Neural cell (in vitro differentiated cells): ENCODE measurements at regions not wholly inside any gene's neighbourhood (a gene's known extent, or its start where the extent isn't known, plus 50 kb on each side); places are given as distances from the start of the nearest gene placed in this dataset.

Experiments
- EZH2 ChIP-seq: fragments of 200-600, 300-800 bp; shearing (Covaris generic), sonication (generic); IDR thresholded peaks from 2 replicates; pipeline ENCODE4 v1.6.1; 2014; ENCODE audit warnings: antibody characterized with exemption, low read length, borderline replicate concordance, mild to moderate bottlenecking; ENCODE audit not compliant: insufficient read depth, poor library complexity, severe bottlenecking
- MXI1 ChIP-seq: fragments of 450-650 bp; conservative IDR thresholded peaks from 2 replicates; pipeline ENCODE4 v1.6.1; 2014; ENCODE audit warnings: antibody characterized with exemption, mild to moderate bottlenecking; ENCODE audit not compliant: poor library complexity, severe bottlenecking
- POLR2AphosphoS5 ChIP-seq: IDR thresholded peaks from 2 replicates; pipeline ENCODE4 v1.6.1; 2012
- TAF1 ChIP-seq: IDR thresholded peaks from 2 replicates; pipeline ENCODE4 v1.6.1; 2012; ENCODE audit warnings: low read depth
- TF ChIP-seq, protein P1 (sequence below): fragments of 450-650 bp; IDR thresholded peaks from 2 replicates; pipeline ENCODE4 v1.5.1; 2014; ENCODE audit warnings: antibody characterized with exemption, mild to moderate bottlenecking, moderate library complexity; ENCODE audit not compliant: poor library complexity, severe bottlenecking
- TF ChIP-seq, protein P2 (sequence below): IDR thresholded peaks from 2 replicates; pipeline ENCODE4 v1.6.1; 2012; ENCODE audit warnings: borderline replicate concordance

DNA sequence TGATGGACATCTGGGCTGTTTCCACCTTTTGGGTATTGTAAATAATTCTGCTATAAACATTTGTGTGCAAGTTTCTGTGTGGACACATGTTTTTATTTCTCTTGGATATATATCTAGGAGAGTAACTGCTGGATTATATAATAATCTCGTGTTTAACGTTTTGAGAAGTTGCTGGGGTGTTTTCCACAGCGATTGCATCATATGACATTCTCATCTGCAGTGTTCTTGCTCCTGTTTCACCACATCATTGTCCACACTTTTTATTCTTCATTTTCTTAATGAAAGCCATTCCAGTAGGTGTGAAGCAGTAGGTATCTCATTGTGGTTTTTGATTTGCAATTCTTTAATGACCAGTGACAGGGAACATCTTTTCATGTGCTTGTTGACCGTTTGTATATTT is 56.9 kb upstream of the ALKAL2 start:
- TF ChIP-seq EZH2 (no peak), MXI1 (no peak), POLR2AphosphoS5 (no peak), TAF1 (no peak)
- TF ChIP-seq, protein P1, sequence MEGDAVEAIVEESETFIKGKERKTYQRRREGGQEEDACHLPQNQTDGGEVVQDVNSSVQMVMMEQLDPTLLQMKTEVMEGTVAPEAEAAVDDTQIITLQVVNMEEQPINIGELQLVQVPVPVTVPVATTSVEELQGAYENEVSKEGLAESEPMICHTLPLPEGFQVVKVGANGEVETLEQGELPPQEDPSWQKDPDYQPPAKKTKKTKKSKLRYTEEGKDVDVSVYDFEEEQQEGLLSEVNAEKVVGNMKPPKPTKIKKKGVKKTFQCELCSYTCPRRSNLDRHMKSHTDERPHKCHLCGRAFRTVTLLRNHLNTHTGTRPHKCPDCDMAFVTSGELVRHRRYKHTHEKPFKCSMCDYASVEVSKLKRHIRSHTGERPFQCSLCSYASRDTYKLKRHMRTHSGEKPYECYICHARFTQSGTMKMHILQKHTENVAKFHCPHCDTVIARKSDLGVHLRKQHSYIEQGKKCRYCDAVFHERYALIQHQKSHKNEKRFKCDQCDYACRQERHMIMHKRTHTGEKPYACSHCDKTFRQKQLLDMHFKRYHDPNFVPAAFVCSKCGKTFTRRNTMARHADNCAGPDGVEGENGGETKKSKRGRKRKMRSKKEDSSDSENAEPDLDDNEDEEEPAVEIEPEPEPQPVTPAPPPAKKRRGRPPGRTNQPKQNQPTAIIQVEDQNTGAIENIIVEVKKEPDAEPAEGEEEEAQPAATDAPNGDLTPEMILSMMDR = no peak
- TF ChIP-seq, protein P2, sequence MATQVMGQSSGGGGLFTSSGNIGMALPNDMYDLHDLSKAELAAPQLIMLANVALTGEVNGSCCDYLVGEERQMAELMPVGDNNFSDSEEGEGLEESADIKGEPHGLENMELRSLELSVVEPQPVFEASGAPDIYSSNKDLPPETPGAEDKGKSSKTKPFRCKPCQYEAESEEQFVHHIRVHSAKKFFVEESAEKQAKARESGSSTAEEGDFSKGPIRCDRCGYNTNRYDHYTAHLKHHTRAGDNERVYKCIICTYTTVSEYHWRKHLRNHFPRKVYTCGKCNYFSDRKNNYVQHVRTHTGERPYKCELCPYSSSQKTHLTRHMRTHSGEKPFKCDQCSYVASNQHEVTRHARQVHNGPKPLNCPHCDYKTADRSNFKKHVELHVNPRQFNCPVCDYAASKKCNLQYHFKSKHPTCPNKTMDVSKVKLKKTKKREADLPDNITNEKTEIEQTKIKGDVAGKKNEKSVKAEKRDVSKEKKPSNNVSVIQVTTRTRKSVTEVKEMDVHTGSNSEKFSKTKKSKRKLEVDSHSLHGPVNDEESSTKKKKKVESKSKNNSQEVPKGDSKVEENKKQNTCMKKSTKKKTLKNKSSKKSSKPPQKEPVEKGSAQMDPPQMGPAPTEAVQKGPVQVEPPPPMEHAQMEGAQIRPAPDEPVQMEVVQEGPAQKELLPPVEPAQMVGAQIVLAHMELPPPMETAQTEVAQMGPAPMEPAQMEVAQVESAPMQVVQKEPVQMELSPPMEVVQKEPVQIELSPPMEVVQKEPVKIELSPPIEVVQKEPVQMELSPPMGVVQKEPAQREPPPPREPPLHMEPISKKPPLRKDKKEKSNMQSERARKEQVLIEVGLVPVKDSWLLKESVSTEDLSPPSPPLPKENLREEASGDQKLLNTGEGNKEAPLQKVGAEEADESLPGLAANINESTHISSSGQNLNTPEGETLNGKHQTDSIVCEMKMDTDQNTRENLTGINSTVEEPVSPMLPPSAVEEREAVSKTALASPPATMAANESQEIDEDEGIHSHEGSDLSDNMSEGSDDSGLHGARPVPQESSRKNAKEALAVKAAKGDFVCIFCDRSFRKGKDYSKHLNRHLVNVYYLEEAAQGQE = no peak
